ENCODE measurements at regions not wholly inside any gene's neighbourhood (a gene's known extent, or its start where the extent isn't known, plus 50 kb on each side); places are given as distances from the start of the nearest gene placed in this dataset.

GRCh38 chr12:128163086-128163485 lies 103.9 kb upstream of the TMEM132C start:
- TF ChIP-seq CTCF (conservative IDR thresholded peaks at IDR 0.05; ENCODE audit: low read length), result no peak
- no peak for TF ChIP-seq EZH2phosphoT487 (IDR thresholded peaks at IDR 0.05; ENCODE audit: borderline replicate concordance, low read depth, low read length)
